ENCODE measurements at regions not wholly inside any gene's neighbourhood (a gene's known extent, or its start where the extent isn't known, plus 50 kb on each side); places are given as distances from the start of the nearest gene placed in this dataset.

GRCh38 chr11:41788177-41788576 lies 328.7 kb upstream of the LRRC4C start:
- no peak for ATAC-seq
- no peaks in the 10 kb centered on the region for H3K4me1 ChIP-seq
- H3K36me3 ChIP-seq, result no peaks in the 10 kb centered on the region
- TF ChIP-seq POLR2AphosphoS5 (IDR thresholded peaks at IDR 0.05) (no peak), POLR2A (IDR thresholded peaks at IDR 0.05) (no peak), CTCF (IDR thresholded peaks at IDR 0.05) (no peak), EP300 (IDR thresholded peaks at IDR 0.05) (no peak)
- H3K4me3 ChIP-seq, result no peak overlapping the region
- H3K27me3 ChIP-seq, result no peaks in the 10 kb centered on the region
- H3K9me3 ChIP-seq, result peaks cover 0 to 6% (median 0%) of the 10 kb centered on the region in 3 donors
- H3K27ac ChIP-seq, result no peak overlapping the region
- WGBS, 2 donors (ENCODE audit: low coverage in 1 of 2), result no CpG with 5 or more reads among the region's 23 CpGs

DNA sequence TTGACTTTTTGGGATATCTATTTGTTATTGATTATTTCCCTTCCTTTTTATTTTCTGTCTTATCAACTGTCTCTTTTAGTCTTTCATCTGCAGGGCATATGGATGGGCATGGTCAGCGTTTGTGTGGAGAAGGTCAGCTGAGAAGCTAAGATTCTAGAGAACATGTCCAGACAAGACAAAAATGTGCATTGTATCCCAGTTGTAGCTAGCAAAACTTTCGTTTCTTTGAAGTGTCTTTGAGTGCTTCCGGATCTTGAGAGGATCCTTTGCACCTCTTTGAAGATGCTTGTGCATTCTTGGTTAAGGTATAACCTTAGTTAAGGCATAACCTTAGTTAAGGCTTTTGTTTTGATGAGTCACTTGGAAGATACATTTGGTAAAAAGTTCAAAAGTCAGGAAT lies 329.9 kb upstream of the LRRC4C start:
- Histone ChIP-seq H3K9me3 (peaks cover 0 to 6% (median 0%) of the 10 kb centered on the region in 3 donors), H3K36me3 (no peaks in the 10 kb centered on the region), H3K4me1 (no peaks in the 10 kb centered on the region), H3K27me3 (no peaks in the 10 kb centered on the region), H3K27ac (no peak overlapping the region), H3K4me3 (no peak overlapping the region)
- TF ChIP-seq POLR2AphosphoS5 (IDR thresholded peaks at IDR 0.05), result no peak
- no peak for TF ChIP-seq POLR2A (IDR thresholded peaks at IDR 0.05)
- TF ChIP-seq EP300 (IDR thresholded peaks at IDR 0.05), result no peak
- no peak for TF ChIP-seq CTCF (IDR thresholded peaks at IDR 0.05)
- ATAC-seq, result no peak
- 63 to 71% methylated on average over 2 to 3 of the region's 3 CpGs for WGBS, 2 donors (ENCODE audit: low coverage in 1 of 2)

DNA sequence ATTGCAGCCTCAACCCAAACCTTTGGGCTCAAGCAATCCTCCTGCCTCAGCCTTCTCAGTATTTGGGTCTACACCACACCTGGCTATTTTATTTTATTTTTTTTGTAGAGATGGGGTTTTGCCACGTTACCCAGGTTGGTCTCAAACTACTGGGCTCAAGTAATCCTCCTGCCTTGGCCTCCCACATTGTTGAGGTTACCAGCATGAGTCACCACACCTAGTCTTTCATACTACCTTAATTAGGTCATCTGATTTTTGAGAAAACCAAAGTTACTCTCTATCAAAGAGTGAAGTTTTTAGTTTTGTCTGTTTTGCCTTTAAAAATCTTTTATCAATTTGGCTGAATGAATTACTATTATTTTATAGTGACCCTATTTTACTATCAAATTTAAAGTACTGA lies 335.6 kb upstream of the LRRC4C start:
- 50% methylated on average over 1 of the region's 1 CpG; no CpG with 5 or more reads in 1 of the 2 donors for WGBS, 2 donors (ENCODE audit: low coverage in 1 of 2)
- no peak overlapping the region for H3K27ac ChIP-seq
- no peaks in the 10 kb centered on the region for H3K4me1 ChIP-seq
- H3K27me3 ChIP-seq, result no peaks in the 10 kb centered on the region
- no peaks in the 10 kb centered on the region for H3K36me3 ChIP-seq
- ATAC-seq, result no peak
- H3K4me3 ChIP-seq, result no peak overlapping the region
- no peaks in the 10 kb centered on the region for H3K9me3 ChIP-seq
- TF ChIP-seq EP300 (IDR thresholded peaks at IDR 0.05), result no peak
- no peak for TF ChIP-seq CTCF (IDR thresholded peaks at IDR 0.05)
- no peak for TF ChIP-seq POLR2A (IDR thresholded peaks at IDR 0.05)
- no peak for TF ChIP-seq POLR2AphosphoS5 (IDR thresholded peaks at IDR 0.05)

GRCh38 chr11:41799754-41800153 lies 340.3 kb upstream of the LRRC4C start:
- no peak for TF ChIP-seq CTCF (IDR thresholded peaks at IDR 0.05)
- no peak for TF ChIP-seq EP300 (IDR thresholded peaks at IDR 0.05)
- no peak for TF ChIP-seq POLR2A (IDR thresholded peaks at IDR 0.05)
- no peak for TF ChIP-seq POLR2AphosphoS5 (IDR thresholded peaks at IDR 0.05)
- Histone ChIP-seq H3K27me3 (no peaks in the 10 kb centered on the region), H3K4me1 (no peaks in the 10 kb centered on the region), H3K27ac (no peak overlapping the region), H3K36me3 (no peaks in the 10 kb centered on the region), H3K4me3 (no peak overlapping the region), H3K9me3 (no peaks in the 10 kb centered on the region)
- no peak for ATAC-seq

DNA sequence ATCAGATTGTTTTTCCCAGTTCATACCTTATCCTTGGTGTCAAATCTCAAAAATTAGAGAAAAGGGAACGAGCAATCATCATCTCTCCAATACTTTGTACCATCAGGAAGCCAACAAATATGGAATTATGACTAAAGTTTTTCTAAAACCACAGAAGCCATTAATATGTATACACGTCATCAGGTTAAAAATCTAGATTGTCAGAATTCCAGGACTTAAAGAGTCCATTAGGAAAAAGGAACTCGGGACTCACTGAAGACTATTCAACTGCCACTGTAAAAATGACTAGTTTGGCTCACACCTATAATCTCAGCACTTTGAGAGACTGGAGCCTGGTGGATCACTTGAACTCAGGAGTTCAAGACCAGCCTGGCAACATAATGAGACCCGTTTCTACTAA lies 344.4 kb upstream of the LRRC4C start:
- no peak for ATAC-seq
- TF ChIP-seq POLR2AphosphoS5 (IDR thresholded peaks at IDR 0.05), result no peak
- no peak for TF ChIP-seq POLR2A (IDR thresholded peaks at IDR 0.05)
- TF ChIP-seq EP300 (IDR thresholded peaks at IDR 0.05), result no peak
- no peak for TF ChIP-seq CTCF (IDR thresholded peaks at IDR 0.05)
- Histone ChIP-seq H3K36me3 (no peaks in the 10 kb centered on the region), H3K27me3 (no peaks in the 10 kb centered on the region), H3K27ac (no peak overlapping the region), H3K4me3 (no peak overlapping the region), H3K9me3 (no peaks in the 10 kb centered on the region), H3K4me1 (no peaks in the 10 kb centered on the region)
- 52 to 79% methylated on average over 3 of the region's 4 CpGs for WGBS, 2 donors (ENCODE audit: low coverage in 1 of 2)

Data from gastroesophageal sphincter (tissue), 4 donors.